Caco-2 (cell line): ENCODE measurements at regions not wholly inside any gene's neighbourhood (a gene's known extent, or its start where the extent isn't known, plus 50 kb on each side); places are given as distances from the start of the nearest gene placed in this dataset.

Source experiments
- BruUV-seq: library from RNA; stranded (reverse); fragments of 400-500 nt; replicated peaks from 2 replicates; lab custom pipeline; 2021; lab: Mats Ljungman, UMichigan
- CTCF ChIA-PET: fragments of 300-600 bp; sonication (Branson Sonifier 250); formaldehyde crosslinking; loops from one replicate; lab custom pipeline; 2022; ENCODE audit warnings: antibody characterized with exemption; lab: Charles Lee
- POLR2A ChIA-PET: fragments of 300-600 bp; sonication (Branson Sonifier 250); formaldehyde crosslinking; loops from one replicate; lab custom pipeline; 2022; ENCODE audit warnings: antibody characterized with exemption; lab: Charles Lee
- DNase-seq, 2 experiments: peaks; one replicate each; pipeline versions ENCODE4 v3.0.0 to v3.0.0-alpha.2; 2020 to 2022
- H3K27me3 ChIP-seq: replicated peaks from 2 replicates; pipeline ENCODE4 v1.6.0; 2011; ENCODE audit warnings: low read length; ENCODE audit not compliant: control insufficient read depth, insufficient read depth
- H3K36me3 ChIP-seq: 2 replicates; pipeline ENCODE4 v1.5.1; 2011; ENCODE audit warnings: low read length; ENCODE audit not compliant: control insufficient read depth, insufficient read depth
- H3K4me1 ChIP-seq: fragments of 250-450 bp; sonication (Bioruptor Pico); 2 replicates; pipeline ENCODE4 v1.5.1; 2020; ENCODE audit warnings: mild to moderate bottlenecking
- H3K4me3 ChIP-seq: 2 replicates; pipeline ENCODE4 v1.5.1; 2011; ENCODE audit warnings: low read depth, mild to moderate bottlenecking, control low read depth, low read length
- H3K9me3 ChIP-seq: fragments of 250-450 bp; sonication (Bioruptor Pico); 2 replicates; pipeline ENCODE4 v1.5.1; 2020; ENCODE audit warnings: mild to moderate bottlenecking, moderate library complexity
- H3K27ac Mint-ChIP-seq: one replicate; pipeline ENCODE4 v1.8.0; 2022; ENCODE audit warnings: mixed read lengths; ENCODE audit not compliant: unreplicated experiment
- H3K27me3 Mint-ChIP-seq: one replicate; pipeline ENCODE4 v1.8.0; 2022; ENCODE audit warnings: mixed read lengths; ENCODE audit not compliant: insufficient read depth, unreplicated experiment
- H3K36me3 Mint-ChIP-seq: one replicate; pipeline ENCODE4 v1.8.0; 2022; ENCODE audit warnings: mild to moderate bottlenecking, mixed read lengths; ENCODE audit not compliant: insufficient read depth, unreplicated experiment
- H3K4me1 Mint-ChIP-seq: one replicate; pipeline ENCODE4 v1.8.0; 2022; ENCODE audit warnings: low read depth, mixed read lengths; ENCODE audit not compliant: unreplicated experiment
- H3K4me3 Mint-ChIP-seq: one replicate; pipeline ENCODE4 v1.8.0; 2022; ENCODE audit warnings: mild to moderate bottlenecking, moderate library complexity, mixed read lengths; ENCODE audit not compliant: unreplicated experiment
- H3K9me3 Mint-ChIP-seq: one replicate; pipeline ENCODE4 v1.8.0; 2022; ENCODE audit warnings: mixed read lengths; ENCODE audit not compliant: unreplicated experiment
- CTCF ChIP-seq, 2 experiments: fragments of 200-600 bp in 1 of 2; IDR thresholded peaks; 1 replicate in 1 of 2; 2 replicates in 1 of 2; pipeline versions ENCODE4 v1.5.1 to v1.8.0; 2011 to 2022; ENCODE audit warnings: antibody characterized with exemption in 1 of 2, control low read depth in 1 of 2, inconsistent platforms in 1 of 2, low read depth in 1 of 2, low read length in 1 of 2, mild to moderate bottlenecking in 1 of 2, moderate library complexity in 1 of 2; ENCODE audit not compliant: insufficient read depth in 1 of 2, severe bottlenecking in 1 of 2, unreplicated experiment in 1 of 2
- intact Hi-C: fragments of 100-400 bp; cut with micrococcal nuclease; formaldehyde crosslinking; loops from one replicate; pipeline ENCODE4 v1.10.0; 2022; ENCODE audit not compliant: unreplicated experiment

GRCh38 chr14:88987516-88987915, 163.1 kb downstream of the TTC8 start:
- TF ChIP-seq CTCF (IDR thresholded peaks at IDR 0.05; ENCODE audit: insufficient read depth in 1 of 2, low read depth in 1 of 2, low read length in 1 of 2, severe bottlenecking in 1 of 2, unreplicated experiment in 1 of 2): no peak
- no peaks in the 10 kb centered on the region for H3K4me1 Mint-ChIP-seq
- H3K4me3 Mint-ChIP-seq: no peak overlapping the region
- H3K4me1 ChIP-seq: no peaks in the 10 kb centered on the region
- H3K4me3 ChIP-seq: no peak overlapping the region
- ChIA-PET CTCF (no interaction called here), POLR2A (no interaction called here)
- H3K9me3 ChIP-seq: no peaks in the 10 kb centered on the region
- H3K36me3 Mint-ChIP-seq: no peaks in the 10 kb centered on the region
- H3K9me3 Mint-ChIP-seq: no peaks in the 10 kb centered on the region
- no peaks in the 10 kb centered on the region for H3K36me3 ChIP-seq
- no peaks in the 10 kb centered on the region for H3K27me3 ChIP-seq
- no peak for DNase-seq
- BruUV-seq: no TSS peak
- peaks cover 6% of the 10 kb centered on the region for H3K27me3 Mint-ChIP-seq
- H3K27ac Mint-ChIP-seq: no peak overlapping the region
- intact Hi-C loops: no loop called here

- POLR2A ChIA-PET: no interaction called here
- Mint-ChIP-seq H3K9me3 (no peaks in the 10 kb centered on the region), H3K27me3 (peaks cover 10% of the 10 kb centered on the region), H3K4me1 (no peaks in the 10 kb centered on the region), H3K27ac (no peak overlapping the region), H3K4me3 (no peak overlapping the region), H3K36me3 (no peaks in the 10 kb centered on the region)
- TF ChIP-seq CTCF (IDR thresholded peaks at IDR 0.05; ENCODE audit: insufficient read depth in 1 of 2, low read depth in 1 of 2, low read length in 1 of 2, severe bottlenecking in 1 of 2, unreplicated experiment in 1 of 2): no peak
- Histone ChIP-seq H3K36me3 (no peaks in the 10 kb centered on the region), H3K27me3 (no peaks in the 10 kb centered on the region), H3K4me3 (no peak overlapping the region), H3K9me3 (no peaks in the 10 kb centered on the region), H3K4me1 (no peaks in the 10 kb centered on the region)
- BruUV-seq: no TSS peak
- no peak for DNase-seq
- CTCF ChIA-PET: no interaction called here
- intact Hi-C loops: no loop called here
These were observed 165.5 kb downstream of the TTC8 start for GRCh38 chr14:88989911-88990310.

GRCh38 chr14:88990856-88991255, 166.4 kb downstream of the TTC8 start:
- intact Hi-C loops: no loop called here
- no TSS peak for BruUV-seq
- Histone ChIP-seq H3K36me3 (no peaks in the 10 kb centered on the region), H3K9me3 (no peaks in the 10 kb centered on the region), H3K4me1 (no peaks in the 10 kb centered on the region), H3K4me3 (no peak overlapping the region), H3K27me3 (no peaks in the 10 kb centered on the region)
- Mint-ChIP-seq H3K4me3 (no peak overlapping the region), H3K4me1 (no peaks in the 10 kb centered on the region), H3K27ac (no peak overlapping the region), H3K9me3 (no peaks in the 10 kb centered on the region), H3K36me3 (no peaks in the 10 kb centered on the region), H3K27me3 (peaks cover 10% of the 10 kb centered on the region)
- no peak for TF ChIP-seq CTCF (IDR thresholded peaks at IDR 0.05; ENCODE audit: insufficient read depth in 1 of 2, low read depth in 1 of 2, low read length in 1 of 2, severe bottlenecking in 1 of 2, unreplicated experiment in 1 of 2)
- ChIA-PET CTCF (no interaction called here), POLR2A (no interaction called here)
- DNase-seq: no peak
